ENCODE measurements at regions not wholly inside any gene's neighbourhood (a gene's known extent, or its start where the extent isn't known, plus 50 kb on each side); places are given as distances from the start of the nearest gene placed in this dataset.

- H3K4me1 ChIP-seq = peaks cover 6% of the 10 kb centered on the region
- no peak overlapping the region for H3K4me3 ChIP-seq
- no peaks in the 10 kb centered on the region for H3K27me3 ChIP-seq (ENCODE audit: low read depth)
- no peak for TF ChIP-seq CTCF (IDR thresholded peaks at IDR 0.05)
- no peak for ATAC-seq
- no peaks in the 10 kb centered on the region for H3K9me3 ChIP-seq
- no peak overlapping the region for H3K27ac ChIP-seq
- DNase-seq = no peak
- H3K36me3 ChIP-seq = no peaks in the 10 kb centered on the region
- intact Hi-C loops (cut with DNase I) = no loop called here
Measured at GRCh38 chr5:36521219-36521618, 85.2 kb upstream of the SLC1A3 start.

- no peak overlapping the region for H3K27ac ChIP-seq
- H3K4me3 ChIP-seq = no peak overlapping the region
- ATAC-seq (no peak), DNase-seq (no peak)
- H3K9me3 ChIP-seq = no peaks in the 10 kb centered on the region
- H3K4me1 ChIP-seq = peaks cover 6% of the 10 kb centered on the region
- TF ChIP-seq CTCF (IDR thresholded peaks at IDR 0.05) = no peak
- no peaks in the 10 kb centered on the region for H3K27me3 ChIP-seq (ENCODE audit: low read depth)
- no peaks in the 10 kb centered on the region for H3K36me3 ChIP-seq
- intact Hi-C loops (cut with DNase I) = no loop called here
Measured at GRCh38 chr5:36521838-36522745, 84.3 kb upstream of the SLC1A3 start.

GRCh38 chr5:36522746-36523065 is 83.7 kb upstream of the SLC1A3 start:
- DNase-seq = no peak
- intact Hi-C loops (cut with DNase I) = no loop called here
- no peaks in the 10 kb centered on the region for H3K36me3 ChIP-seq
- H3K27ac ChIP-seq = no peak overlapping the region
- ATAC-seq = no peak
- TF ChIP-seq CTCF (IDR thresholded peaks at IDR 0.05) = no peak
- peaks cover 6% of the 10 kb centered on the region for H3K4me1 ChIP-seq
- no peak overlapping the region for H3K4me3 ChIP-seq
- H3K9me3 ChIP-seq = no peaks in the 10 kb centered on the region
- no peaks in the 10 kb centered on the region for H3K27me3 ChIP-seq (ENCODE audit: low read depth)

- intact Hi-C loops (cut with DNase I) = no loop called here
Measured at GRCh38 chr5:36523450-36523849, 83.0 kb upstream of the SLC1A3 start.

GRCh38 chr5:36523926-36524325 is 82.5 kb upstream of the SLC1A3 start:
- no peak for ATAC-seq
- Histone ChIP-seq H3K4me1 (peaks cover 6% of the 10 kb centered on the region), H3K9me3 (no peaks in the 10 kb centered on the region), H3K27me3 (ENCODE audit: low read depth) (no peaks in the 10 kb centered on the region), H3K36me3 (no peaks in the 10 kb centered on the region), H3K4me3 (no peak overlapping the region), H3K27ac (no peak overlapping the region)
- intact Hi-C loops (cut with DNase I) = no loop called here
- TF ChIP-seq CTCF (IDR thresholded peaks at IDR 0.05) = no peak
- no peak for DNase-seq

More at GRCh38 chr5:36523450-36523849, 83.0 kb upstream of the SLC1A3 start:
- Histone ChIP-seq H3K9me3 (no peaks in the 10 kb centered on the region), H3K4me1 (peaks cover 6% of the 10 kb centered on the region), H3K27ac (no peak overlapping the region), H3K36me3 (no peaks in the 10 kb centered on the region), H3K27me3 (ENCODE audit: low read depth) (no peaks in the 10 kb centered on the region), H3K4me3 (no peak overlapping the region)
- ATAC-seq (no peak), DNase-seq (no peak)
- TF ChIP-seq CTCF (IDR thresholded peaks at IDR 0.05) = no peak

Measured in lower lobe of right lung (tissue), 2 donors.